ENCODE measurements at regions not wholly inside any gene's neighbourhood (a gene's known extent, or its start where the extent isn't known, plus 50 kb on each side); places are given as distances from the start of the nearest gene placed in this dataset.

- H3K9me3 ChIP-seq (ENCODE audit: control insufficient read depth in 2 of 3, low read length in 3 of 3): no peaks in the 10 kb centered on the region
- intact Hi-C loops (cut with micrococcal nuclease): no loop called here
- DNase-seq (no peak), ATAC-seq (no peak)
- Mint-ChIP-seq H3K9me3 (peaks cover 0 to 6% (median 2%) of the 10 kb centered on the region in 11 donors), H3K27ac (no peak overlapping the region), H3K4me3 (no peak overlapping the region), H3K27me3 (peaks cover 0 to 18% (median 14%) of the 10 kb centered on the region in 5 donors), H3K36me3 (no peaks in the 10 kb centered on the region), H3K4me1 (no peaks in the 10 kb centered on the region)
- ChIA-PET POLR2A (no interaction called here), CTCF (no interaction called here)
- H3K4me1 ChIP-seq (ENCODE audit: control insufficient read depth in 2 of 2, insufficient read depth in 2 of 2, low read length in 2 of 2): no peaks in the 10 kb centered on the region
- H3K36me3 ChIP-seq (ENCODE audit: control insufficient read depth in 2 of 3, insufficient read depth in 3 of 3, low read length in 3 of 3): no peaks in the 10 kb centered on the region
- H3K27me3 ChIP-seq (ENCODE audit: control insufficient read depth in 2 of 2, insufficient read depth in 2 of 2, low read length in 2 of 2): no peaks in the 10 kb centered on the region
- H3K27ac ChIP-seq (ENCODE audit: low read depth, low read length): no peak overlapping the region
- no peak overlapping the region for H3K4me3 ChIP-seq (ENCODE audit: low read length)
Measured at GRCh38 chr4:185919107-185919506, 107.1 kb upstream of the SORBS2 start.

GRCh38 chr4:185920171-185920570 is 108.2 kb upstream of the SORBS2 start:
- ChIA-PET POLR2A (no interaction called here), CTCF (no interaction called here)
- intact Hi-C loops (cut with micrococcal nuclease): no loop called here
- no peaks in the 10 kb centered on the region for H3K9me3 ChIP-seq (ENCODE audit: control insufficient read depth in 2 of 3, low read length in 3 of 3)
- no peaks in the 10 kb centered on the region for H3K4me1 Mint-ChIP-seq
- no peaks in the 10 kb centered on the region for H3K36me3 Mint-ChIP-seq
- no peaks in the 10 kb centered on the region for H3K27me3 ChIP-seq (ENCODE audit: control insufficient read depth in 2 of 2, insufficient read depth in 2 of 2, low read length in 2 of 2)
- peaks cover 0 to 25% (median 16%) of the 10 kb centered on the region in 5 donors for H3K27me3 Mint-ChIP-seq
- no peaks in the 10 kb centered on the region for H3K4me1 ChIP-seq (ENCODE audit: control insufficient read depth in 2 of 2, insufficient read depth in 2 of 2, low read length in 2 of 2)
- peaks cover 0 to 11% (median 4%) of the 10 kb centered on the region in 11 donors for H3K9me3 Mint-ChIP-seq
- ATAC-seq (no peak), DNase-seq (no peak)
- H3K27ac ChIP-seq (ENCODE audit: low read depth, low read length): no peak overlapping the region
- H3K4me3 Mint-ChIP-seq: no peak overlapping the region
- no peaks in the 10 kb centered on the region for H3K36me3 ChIP-seq (ENCODE audit: control insufficient read depth in 2 of 3, insufficient read depth in 3 of 3, low read length in 3 of 3)
- H3K27ac Mint-ChIP-seq: no peak overlapping the region
- no peak overlapping the region for H3K4me3 ChIP-seq (ENCODE audit: low read length)

- Mint-ChIP-seq H3K36me3 (no peaks in the 10 kb centered on the region), H3K4me3 (no peak overlapping the region), H3K9me3 (peaks cover 0 to 9% (median 4%) of the 10 kb centered on the region in 11 donors), H3K27ac (no peak overlapping the region), H3K27me3 (peaks cover 0 to 27% (median 15%) of the 10 kb centered on the region in 5 donors), H3K4me1 (no peaks in the 10 kb centered on the region)
- Histone ChIP-seq H3K4me3 (ENCODE audit: low read length) (no peak overlapping the region), H3K4me1 (ENCODE audit: control insufficient read depth in 2 of 2, insufficient read depth in 2 of 2, low read length in 2 of 2) (no peaks in the 10 kb centered on the region), H3K36me3 (ENCODE audit: control insufficient read depth in 2 of 3, insufficient read depth in 3 of 3, low read length in 3 of 3) (no peaks in the 10 kb centered on the region), H3K27ac (ENCODE audit: low read depth, low read length) (no peak overlapping the region), H3K9me3 (ENCODE audit: control insufficient read depth in 2 of 3, low read length in 3 of 3) (no peaks in the 10 kb centered on the region), H3K27me3 (ENCODE audit: control insufficient read depth in 2 of 2, insufficient read depth in 2 of 2, low read length in 2 of 2) (no peaks in the 10 kb centered on the region)
- no peak for ATAC-seq
- intact Hi-C loops (cut with micrococcal nuclease): no loop called here
- CTCF ChIA-PET: no interaction called here
- no peak for DNase-seq
- POLR2A ChIA-PET: no interaction called here
Measured at GRCh38 chr4:185920691-185921260, 108.8 kb upstream of the SORBS2 start.

- Mint-ChIP-seq H3K27me3 (peaks cover 0 to 24% (median 16%) of the 10 kb centered on the region in 5 donors), H3K36me3 (no peaks in the 10 kb centered on the region), H3K27ac (no peak overlapping the region), H3K9me3 (peaks cover 0 to 9% (median 5%) of the 10 kb centered on the region in 11 donors), H3K4me3 (no peak overlapping the region), H3K4me1 (no peaks in the 10 kb centered on the region)
- no peak overlapping the region for H3K27ac ChIP-seq (ENCODE audit: low read depth, low read length)
- no peaks in the 10 kb centered on the region for H3K4me1 ChIP-seq (ENCODE audit: control insufficient read depth in 2 of 2, insufficient read depth in 2 of 2, low read length in 2 of 2)
- ATAC-seq (no peak), DNase-seq (no peak)
- ChIA-PET CTCF (no interaction called here), POLR2A (no interaction called here)
- intact Hi-C loops (cut with micrococcal nuclease): no loop called here
- H3K9me3 ChIP-seq (ENCODE audit: control insufficient read depth in 2 of 3, low read length in 3 of 3): no peaks in the 10 kb centered on the region
- H3K27me3 ChIP-seq (ENCODE audit: control insufficient read depth in 2 of 2, insufficient read depth in 2 of 2, low read length in 2 of 2): no peaks in the 10 kb centered on the region
- H3K36me3 ChIP-seq (ENCODE audit: control insufficient read depth in 2 of 3, insufficient read depth in 3 of 3, low read length in 3 of 3): no peaks in the 10 kb centered on the region
- H3K4me3 ChIP-seq (ENCODE audit: low read length): no peak overlapping the region
Measured at GRCh38 chr4:185921583-185922555, 109.9 kb upstream of the SORBS2 start.

GRCh38 chr4:185924458-185925044 is 112.6 kb upstream of the SORBS2 start:
- Histone ChIP-seq H3K9me3 (ENCODE audit: control insufficient read depth in 2 of 3, low read length in 3 of 3) (no peaks in the 10 kb centered on the region), H3K4me1 (ENCODE audit: control insufficient read depth in 2 of 2, insufficient read depth in 2 of 2, low read length in 2 of 2) (no peaks in the 10 kb centered on the region), H3K36me3 (ENCODE audit: control insufficient read depth in 2 of 3, insufficient read depth in 3 of 3, low read length in 3 of 3) (no peaks in the 10 kb centered on the region), H3K27me3 (ENCODE audit: control insufficient read depth in 2 of 2, insufficient read depth in 2 of 2, low read length in 2 of 2) (no peaks in the 10 kb centered on the region), H3K27ac (ENCODE audit: low read depth, low read length) (no peak overlapping the region), H3K4me3 (ENCODE audit: low read length) (no peak overlapping the region)
- Mint-ChIP-seq H3K27ac (no peak overlapping the region), H3K36me3 (no peaks in the 10 kb centered on the region), H3K27me3 (peaks cover 0 to 24% (median 13%) of the 10 kb centered on the region in 5 donors), H3K9me3 (peaks cover 0 to 9% (median 5%) of the 10 kb centered on the region in 11 donors), H3K4me3 (no peak overlapping the region), H3K4me1 (no peaks in the 10 kb centered on the region)
- intact Hi-C loops (cut with micrococcal nuclease): no loop called here
- ChIA-PET CTCF (interaction anchor here (0.7 kb wide), 1 partner anchor 57 kb away, joined by 3 read pairs; no protein-coding TSS in a partner anchor), POLR2A (no interaction called here)
- DNase-seq: no peak
- no peak for ATAC-seq

- intact Hi-C loops (cut with micrococcal nuclease): no loop called here
- ATAC-seq (no peak), DNase-seq (no peak)
- H3K27ac ChIP-seq (ENCODE audit: low read depth, low read length): no peak overlapping the region
- peaks cover 0 to 27% (median 15%) of the 10 kb centered on the region in 5 donors for H3K27me3 Mint-ChIP-seq
- H3K36me3 Mint-ChIP-seq: no peaks in the 10 kb centered on the region
- H3K4me1 Mint-ChIP-seq: no peaks in the 10 kb centered on the region
- H3K27me3 ChIP-seq (ENCODE audit: control insufficient read depth in 2 of 2, insufficient read depth in 2 of 2, low read length in 2 of 2): no peaks in the 10 kb centered on the region
- H3K4me3 Mint-ChIP-seq: no peak overlapping the region
- no peak overlapping the region for H3K4me3 ChIP-seq (ENCODE audit: low read length)
- POLR2A ChIA-PET: no interaction called here
- no peak overlapping the region for H3K27ac Mint-ChIP-seq
- no peaks in the 10 kb centered on the region for H3K36me3 ChIP-seq (ENCODE audit: control insufficient read depth in 2 of 3, insufficient read depth in 3 of 3, low read length in 3 of 3)
- H3K4me1 ChIP-seq (ENCODE audit: control insufficient read depth in 2 of 2, insufficient read depth in 2 of 2, low read length in 2 of 2): no peaks in the 10 kb centered on the region
- CTCF ChIA-PET: no interaction called here
- H3K9me3 Mint-ChIP-seq: peaks cover 0 to 9% (median 5%) of the 10 kb centered on the region in 11 donors
- no peaks in the 10 kb centered on the region for H3K9me3 ChIP-seq (ENCODE audit: control insufficient read depth in 2 of 3, low read length in 3 of 3)
Measured at GRCh38 chr4:185925910-185926360, 113.9 kb upstream of the SORBS2 start.
